Mesodermal cell (in vitro differentiated cells): ENCODE measurements at regions not wholly inside any gene's neighbourhood (a gene's known extent, or its start where the extent isn't known, plus 50 kb on each side); places are given as distances from the start of the nearest gene placed in this dataset.

Source experiments
- H3K27ac ChIP-seq: 2 replicates; pipeline ENCODE4 v1.7.0; 2013; ENCODE audit warnings: mild to moderate bottlenecking, low read depth, low read length, moderate library complexity; ENCODE audit not compliant: severe bottlenecking
- H3K36me3 ChIP-seq: 2 replicates; pipeline ENCODE4 v1.7.1; 2013; ENCODE audit warnings: mild to moderate bottlenecking, low read length, moderate library complexity; ENCODE audit not compliant: control insufficient read depth, insufficient read depth
- H3K4me1 ChIP-seq: one replicate; pipeline ENCODE4 v1.7.1; 2013; ENCODE audit warnings: mild to moderate bottlenecking, low read length; ENCODE audit not compliant: insufficient read depth, control insufficient read depth, poor library complexity, severe bottlenecking
- H3K4me3 ChIP-seq: 2 replicates; pipeline ENCODE4 v1.7.0; 2013; ENCODE audit warnings: low read length, control low read depth, mild to moderate bottlenecking; ENCODE audit not compliant: insufficient read depth, poor library complexity, severe bottlenecking; ENCODE audit errors: extremely low read depth
- H3K9me3 ChIP-seq: 2 replicates; pipeline ENCODE4 v1.7.1; 2013; ENCODE audit warnings: mild to moderate bottlenecking, low read length, moderate library complexity; ENCODE audit not compliant: control insufficient read depth
- WGBS, 2 experiments: methylation state at CpG; one replicate each; pipeline ENCODE4 v1.1.5; 2013; ENCODE audit warnings: missing lambda C conversion rate in 2 of 2; ENCODE audit not compliant: insufficient coverage in 2 of 2; 5-methylcytosine and 5-hydroxymethylcytosine counted together

DNA sequence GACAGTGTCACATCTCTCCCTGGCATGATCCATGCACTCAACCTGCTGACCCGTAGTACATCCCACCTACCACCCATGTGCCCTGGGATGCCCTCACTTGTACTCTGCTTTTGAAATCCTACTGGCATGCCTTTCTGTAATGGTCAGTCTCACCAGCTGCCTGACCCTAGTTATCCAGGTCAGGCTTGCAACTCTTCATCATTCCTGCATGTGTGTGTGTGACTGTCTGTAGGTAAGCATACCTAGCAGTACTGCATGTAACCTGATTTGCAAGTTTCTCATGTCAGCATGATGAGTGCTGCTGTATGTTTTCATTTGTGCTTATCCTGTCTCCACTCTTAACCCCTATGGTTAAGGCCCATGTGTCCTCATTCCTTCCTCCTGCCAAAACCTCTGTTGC is 202.0 kb upstream of the MTNR1B start:
- no peak overlapping the region for H3K27ac ChIP-seq
- H3K36me3 ChIP-seq = no peaks in the 10 kb centered on the region
- H3K4me3 ChIP-seq = no peak overlapping the region
- H3K9me3 ChIP-seq = no peaks in the 10 kb centered on the region
- 89% methylated on average over 1 of the region's 1 CpG for WGBS, 2 experiments
- H3K4me1 ChIP-seq = peaks cover 10% of the 10 kb centered on the region

DNA sequence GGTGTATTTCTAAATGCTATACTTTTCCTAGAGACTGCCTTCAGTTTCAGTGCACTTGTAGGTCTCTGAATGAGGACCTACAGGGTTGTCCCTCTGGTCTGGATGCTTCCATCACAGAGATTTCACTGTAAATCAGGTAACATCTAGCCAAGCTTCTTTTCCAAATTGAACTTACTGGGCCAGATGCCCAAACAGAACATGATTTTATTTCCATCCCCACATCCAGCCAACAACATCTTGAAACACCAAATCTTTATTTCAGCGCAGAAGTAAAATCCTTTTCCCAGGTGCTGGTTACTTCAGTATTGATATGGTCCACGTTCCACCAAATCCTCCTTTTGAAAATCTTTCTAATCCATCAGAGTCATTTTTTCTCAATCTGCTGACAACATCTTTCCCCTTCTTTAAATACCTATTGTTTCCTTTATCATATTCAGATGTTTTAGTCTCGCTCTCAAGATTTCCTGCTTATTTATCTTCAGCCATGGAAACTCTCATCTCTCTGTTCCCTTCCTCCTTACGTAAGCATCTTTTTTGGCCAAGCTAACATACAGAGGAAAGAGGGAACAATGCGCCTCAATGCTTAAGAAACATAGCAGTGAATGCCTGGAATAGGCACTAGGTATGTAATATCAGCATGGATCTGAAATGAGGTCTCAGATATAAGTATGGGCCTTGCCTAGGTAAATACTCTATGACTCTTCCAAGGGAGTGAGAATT is 201.2 kb upstream of the MTNR1B start:
- 95 to 97% methylated on average over 3 to 4 of the region's 5 CpGs for WGBS, 2 experiments
- no peak overlapping the region for H3K4me3 ChIP-seq
- H3K36me3 ChIP-seq = no peaks in the 10 kb centered on the region
- no peaks in the 10 kb centered on the region for H3K9me3 ChIP-seq
- H3K27ac ChIP-seq = no peak overlapping the region
- peaks cover 10% of the 10 kb centered on the region for H3K4me1 ChIP-seq

DNA sequence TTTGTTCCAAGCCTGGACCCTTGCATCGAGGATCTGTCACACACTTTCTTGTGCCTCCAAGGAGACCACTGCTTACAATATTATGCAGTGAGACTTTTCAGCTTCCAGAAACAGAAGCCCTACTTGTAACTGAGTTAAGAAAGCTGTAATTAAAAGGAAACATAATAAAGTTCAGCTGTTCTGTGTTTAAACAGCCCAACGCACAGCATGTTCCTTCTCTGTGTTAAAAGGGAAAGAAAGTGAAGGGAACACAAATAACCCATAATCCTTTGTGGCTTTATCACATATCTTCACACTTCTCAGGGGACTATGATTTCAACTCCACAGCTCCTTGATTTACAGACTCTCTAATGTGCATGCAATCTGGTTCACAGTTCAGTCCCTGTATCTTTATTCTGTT is 200.3 kb upstream of the MTNR1B start:
- H3K9me3 ChIP-seq = no peaks in the 10 kb centered on the region
- H3K27ac ChIP-seq = no peak overlapping the region
- peaks cover 10% of the 10 kb centered on the region for H3K4me1 ChIP-seq
- 91 to 92% methylated on average over 1 to 2 of the region's 2 CpGs for WGBS, 2 experiments
- H3K4me3 ChIP-seq = no peak overlapping the region
- no peaks in the 10 kb centered on the region for H3K36me3 ChIP-seq

DNA sequence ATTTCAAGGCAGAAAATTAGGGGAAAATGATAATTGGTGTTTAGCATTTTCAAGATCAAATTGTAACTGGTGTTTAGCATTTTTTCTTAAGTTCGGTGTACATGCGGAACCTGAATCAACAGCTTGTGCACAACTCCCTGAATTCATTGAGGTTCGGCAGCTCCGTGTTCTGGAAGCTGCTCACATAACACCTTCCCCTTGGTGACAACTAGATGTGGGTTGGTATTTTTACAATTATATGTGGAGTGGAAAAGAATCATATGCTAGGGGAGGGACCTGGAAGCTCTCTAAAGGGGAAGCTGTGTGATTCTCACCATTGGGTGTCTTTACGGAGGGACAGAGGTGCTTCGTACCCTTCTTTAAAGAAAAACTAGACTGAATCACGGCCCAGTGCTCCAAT is 199.0 kb upstream of the MTNR1B start:
- H3K4me3 ChIP-seq = no peak overlapping the region
- H3K27ac ChIP-seq = no peak overlapping the region
- 89 to 97% methylated on average over 3 to 5 of the region's 7 CpGs for WGBS, 2 experiments
- no peaks in the 10 kb centered on the region for H3K9me3 ChIP-seq
- H3K4me1 ChIP-seq = peaks cover 10% of the 10 kb centered on the region
- no peaks in the 10 kb centered on the region for H3K36me3 ChIP-seq

DNA sequence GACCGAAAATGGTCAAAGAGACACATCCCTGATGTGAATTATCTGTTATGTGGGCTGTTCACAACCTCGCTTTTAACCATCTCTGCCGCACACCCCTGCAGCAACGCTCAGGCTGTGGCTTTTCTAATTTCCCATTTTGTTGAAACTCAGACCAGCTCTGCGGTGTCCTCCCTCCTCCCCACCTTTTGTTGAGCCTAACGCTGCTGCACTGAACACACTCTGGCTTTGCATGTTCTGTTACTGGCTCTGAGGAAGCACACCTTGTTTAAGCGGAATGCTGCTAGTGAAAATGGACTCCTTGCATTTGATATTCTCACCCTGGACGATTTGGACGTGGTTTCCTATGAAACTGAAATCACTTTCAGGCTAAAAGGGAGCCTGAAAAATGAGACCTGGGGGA is 198.5 kb upstream of the MTNR1B start:
- 92 to 94% methylated on average over 6 to 7 of the region's 9 CpGs for WGBS, 2 experiments
- no peak overlapping the region for H3K4me3 ChIP-seq
- no peak overlapping the region for H3K27ac ChIP-seq
- no peaks in the 10 kb centered on the region for H3K36me3 ChIP-seq
- no peaks in the 10 kb centered on the region for H3K9me3 ChIP-seq
- peaks cover 7% of the 10 kb centered on the region for H3K4me1 ChIP-seq

DNA sequence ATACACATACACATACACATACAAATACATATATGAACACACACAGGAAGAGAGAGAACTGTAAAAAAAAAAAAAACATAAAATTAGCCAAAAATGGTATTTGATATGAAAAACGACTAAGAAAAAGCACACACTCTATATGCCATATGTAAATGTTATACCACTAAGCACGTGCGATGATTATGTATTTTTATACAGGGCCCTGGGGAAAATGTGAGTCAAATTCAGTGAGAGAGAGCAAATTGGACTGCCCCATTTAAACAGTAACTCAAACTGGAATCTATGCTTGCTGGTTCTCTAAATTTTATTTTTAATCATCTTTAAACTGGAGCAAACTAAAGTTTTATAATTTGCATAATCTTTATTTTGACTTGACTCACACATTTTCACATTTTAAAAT is 197.8 kb upstream of the MTNR1B start:
- WGBS, 2 experiments = 90 to 93% methylated on average over 2 of the region's 3 CpGs
- no peaks in the 10 kb centered on the region for H3K4me1 ChIP-seq
- H3K9me3 ChIP-seq = no peaks in the 10 kb centered on the region
- H3K4me3 ChIP-seq = no peak overlapping the region
- no peak overlapping the region for H3K27ac ChIP-seq
- H3K36me3 ChIP-seq = no peaks in the 10 kb centered on the region

DNA sequence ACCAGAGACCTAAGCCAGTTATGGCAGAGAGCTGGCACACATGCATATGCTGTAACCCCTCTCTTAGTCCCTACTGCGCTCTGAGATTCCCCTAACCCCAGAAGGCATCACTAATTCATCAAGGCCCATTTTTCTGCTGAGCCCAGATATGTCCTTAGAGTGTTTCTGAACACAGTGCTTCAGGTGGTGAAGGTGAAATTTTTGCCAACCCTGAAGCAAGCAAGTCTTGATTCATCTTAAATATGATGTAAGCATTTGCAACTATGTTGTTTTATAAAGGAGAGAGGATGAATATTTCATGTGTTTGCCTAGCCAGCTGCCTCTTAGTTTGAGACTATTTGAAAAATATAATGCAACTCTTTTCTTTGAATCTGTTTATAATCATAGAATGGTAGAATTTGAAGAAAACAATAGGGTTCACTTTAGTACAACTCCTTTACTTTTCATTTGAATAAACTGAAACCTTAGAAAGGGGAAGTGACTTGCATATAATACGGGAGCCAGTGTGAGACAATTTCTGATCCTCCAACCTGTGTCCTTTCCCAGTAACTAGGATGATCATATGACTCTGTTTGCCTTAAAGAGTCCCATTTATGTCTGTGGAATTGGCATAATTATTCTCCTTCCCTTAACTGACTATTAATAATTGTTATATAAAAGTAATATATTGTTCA is 194.3 kb upstream of the MTNR1B start:
- no peaks in the 10 kb centered on the region for H3K4me1 ChIP-seq
- no peaks in the 10 kb centered on the region for H3K9me3 ChIP-seq
- no peaks in the 10 kb centered on the region for H3K36me3 ChIP-seq
- H3K27ac ChIP-seq = no peak overlapping the region
- 80 to 93% methylated on average over 1 to 2 of the region's 2 CpGs for WGBS, 2 experiments
- H3K4me3 ChIP-seq = no peak overlapping the region

DNA sequence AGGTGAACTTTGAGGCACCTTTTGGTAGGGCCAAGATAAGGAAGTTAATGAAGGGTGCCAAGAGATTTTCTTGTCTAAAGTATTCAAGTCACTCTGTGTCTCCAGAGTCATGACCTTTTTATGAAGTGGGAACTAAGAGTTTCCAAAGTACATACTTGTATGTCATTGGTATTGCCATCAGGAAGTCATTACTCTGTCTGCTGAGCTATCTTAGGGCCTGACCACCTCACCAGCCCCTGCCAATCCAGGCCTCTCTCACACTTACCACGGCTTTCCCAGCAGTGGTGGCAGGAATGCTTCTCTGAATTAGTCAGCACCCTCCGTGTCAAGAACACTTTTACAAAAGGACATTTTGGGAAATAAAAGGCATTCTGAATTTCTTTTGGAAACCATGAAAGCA is 192.8 kb upstream of the MTNR1B start:
- WGBS, 2 experiments = 73% methylated on average over 2 of the region's 2 CpGs; no CpG with 5 or more reads in 1 of the 2 experiments
- no peaks in the 10 kb centered on the region for H3K36me3 ChIP-seq

DNA sequence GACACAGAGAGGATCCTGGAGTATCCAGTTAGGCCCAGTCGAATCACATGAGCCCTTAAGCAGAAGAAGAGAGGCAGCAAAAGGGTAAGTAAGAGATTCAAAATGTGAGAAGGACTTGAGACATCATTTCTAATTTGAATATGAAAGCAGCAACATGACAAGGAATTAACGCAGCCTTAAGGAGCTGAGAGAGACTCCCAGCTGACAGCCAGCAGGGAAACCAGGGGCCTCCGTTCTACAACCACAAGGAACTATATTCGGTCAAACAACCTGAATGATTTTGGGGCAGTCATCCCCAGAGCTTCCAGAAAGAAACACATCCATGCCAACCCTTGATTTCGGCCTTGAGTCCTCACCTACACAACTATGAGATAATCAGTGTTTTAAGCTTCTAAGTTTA is 189.7 kb upstream of the MTNR1B start:
- no peaks in the 10 kb centered on the region for H3K9me3 ChIP-seq
- 67 to 68% methylated on average over 3 to 4 of the region's 5 CpGs for WGBS, 2 experiments
- H3K36me3 ChIP-seq = no peaks in the 10 kb centered on the region

More for the DNA sequence above, 192.8 kb upstream of the MTNR1B start:
- Histone ChIP-seq H3K4me3 (no peak overlapping the region), H3K27ac (no peak overlapping the region), H3K4me1 (no peaks in the 10 kb centered on the region), H3K9me3 (no peaks in the 10 kb centered on the region)

DNA sequence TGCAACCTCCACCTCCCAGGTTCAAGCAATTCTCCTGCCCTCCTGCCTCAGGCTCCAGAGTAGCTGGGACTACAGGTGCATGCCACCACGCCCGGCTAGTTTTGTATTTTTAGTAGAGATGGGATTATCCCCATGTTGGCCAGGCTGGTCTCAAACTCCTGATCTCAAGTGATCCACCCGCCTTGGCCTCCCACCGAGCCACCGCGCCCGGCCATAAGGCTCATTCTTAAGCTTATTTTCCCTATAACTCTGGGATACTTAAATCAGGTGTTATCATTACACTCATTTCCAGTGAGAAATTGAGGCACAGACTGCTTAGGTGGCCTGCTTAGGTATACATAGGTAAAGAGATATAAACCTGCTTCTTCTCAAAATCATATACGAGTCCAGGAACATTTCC is 188.3 kb upstream of the MTNR1B start:
- Histone ChIP-seq H3K4me1 (no peaks in the 10 kb centered on the region), H3K9me3 (no peaks in the 10 kb centered on the region), H3K36me3 (no peaks in the 10 kb centered on the region), H3K27ac (no peak overlapping the region), H3K4me3 (no peak overlapping the region)
- 60 to 90% methylated on average over 1 to 2 of the region's 8 CpGs for WGBS, 2 experiments

More for the DNA sequence above, 189.7 kb upstream of the MTNR1B start:
- Histone ChIP-seq H3K4me3 (no peak overlapping the region), H3K27ac (no peak overlapping the region), H3K4me1 (no peaks in the 10 kb centered on the region)

DNA sequence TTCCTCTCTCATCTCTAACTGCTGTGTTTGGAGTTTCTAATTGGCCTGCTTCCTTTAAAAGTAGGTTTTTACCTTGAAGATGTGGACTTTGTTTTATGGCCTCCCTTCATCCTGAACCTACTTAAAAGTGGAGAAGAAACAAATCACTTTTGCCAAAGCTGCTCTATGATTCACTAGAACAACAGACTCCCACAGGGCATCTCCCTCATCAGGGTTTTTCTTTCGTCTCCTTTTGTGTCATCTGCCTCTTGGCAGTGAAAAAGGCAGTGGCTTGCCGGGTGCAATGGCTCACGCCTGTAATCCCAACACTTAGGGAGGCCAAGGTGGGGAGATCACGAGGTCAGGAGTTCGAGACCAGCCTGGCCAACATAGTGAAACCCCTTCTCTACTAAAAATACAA is 186.6 kb upstream of the MTNR1B start:
- no peaks in the 10 kb centered on the region for H3K9me3 ChIP-seq
- H3K4me3 ChIP-seq = no peak overlapping the region
- H3K27ac ChIP-seq = no peak overlapping the region
- no peaks in the 10 kb centered on the region for H3K36me3 ChIP-seq
- 74 to 78% methylated on average over 3 of the region's 5 CpGs for WGBS, 2 experiments
- H3K4me1 ChIP-seq = no peaks in the 10 kb centered on the region
